ENCODE measurements at regions not wholly inside any gene's neighbourhood (a gene's known extent, or its start where the extent isn't known, plus 50 kb on each side); places are given as distances from the start of the nearest gene placed in this dataset.

GRCh38 chr13:40102854-40103253 is 447.4 kb downstream of the COG6 start:
- Histone ChIP-seq H3K79me2 (ENCODE audit: control insufficient read depth, insufficient read depth, low read length) (no peaks in the 10 kb centered on the region), H3K9me3 (ENCODE audit: control insufficient read depth, low read depth, low read length) (no peaks in the 10 kb centered on the region), H3K36me3 (ENCODE audit: control insufficient read depth in 2 of 2, extremely low read depth in 1 of 2, insufficient read depth in 2 of 2, low read length in 2 of 2) (no peaks in the 10 kb centered on the region), H4K20me1 (ENCODE audit: control insufficient read depth, extremely low read depth, insufficient read depth, low read length) (no peaks in the 10 kb centered on the region), H3K4me3 (ENCODE audit: control insufficient read depth in 2 of 3, extremely low read depth in 1 of 3, insufficient read depth in 2 of 3, low read depth in 1 of 3, low read length in 3 of 3) (no peak overlapping the region), H3K27me3 (ENCODE audit: control insufficient read depth, extremely low read depth, insufficient read depth, low read length) (no peaks in the 10 kb centered on the region), H2AFZ (ENCODE audit: control insufficient read depth, low read length) (no peak overlapping the region), H3K9me1 (ENCODE audit: control insufficient read depth, extremely low read depth, insufficient read depth, low read length) (no peaks in the 10 kb centered on the region), H3K27ac (ENCODE audit: control insufficient read depth, insufficient read depth, low read length) (peak overlapping the region; percentile 64), H3K9ac (ENCODE audit: control insufficient read depth, extremely low read depth, insufficient read depth, low read length) (peak overlapping the region; percentile 38), H3K4me1 (ENCODE audit: control insufficient read depth, extremely low read depth, insufficient read depth, low read length) (peaks cover 20% of the 10 kb centered on the region), H3K4me2 (ENCODE audit: control insufficient read depth, extremely low read depth, insufficient read depth, low read depth, low read length) (peak overlapping the region; percentile 25)
- no peak for TF ChIP-seq EZH2 (IDR thresholded peaks at IDR 0.05; ENCODE audit: low read length)
- no peak for TF ChIP-seq CTCF (optimal IDR thresholded peaks at IDR 0.05 in 1 of 3, IDR thresholded peaks at IDR 0.05 in 1 of 3, conservative IDR thresholded peaks at IDR 0.05 in 1 of 3; ENCODE audit: extremely low read depth in 1 of 3, insufficient read depth in 2 of 3, low read length in 3 of 3)
- peak; percentile 55 for DNase-seq (ENCODE audit: low read depth, low spot score)
- peak; percentile 79 for FAIRE-seq
- dilution Hi-C loops (cut with MboI; ENCODE audit: extremely low pct_ligation_motif_present, low sequenced_read_pairs): no loop called here

DNA sequence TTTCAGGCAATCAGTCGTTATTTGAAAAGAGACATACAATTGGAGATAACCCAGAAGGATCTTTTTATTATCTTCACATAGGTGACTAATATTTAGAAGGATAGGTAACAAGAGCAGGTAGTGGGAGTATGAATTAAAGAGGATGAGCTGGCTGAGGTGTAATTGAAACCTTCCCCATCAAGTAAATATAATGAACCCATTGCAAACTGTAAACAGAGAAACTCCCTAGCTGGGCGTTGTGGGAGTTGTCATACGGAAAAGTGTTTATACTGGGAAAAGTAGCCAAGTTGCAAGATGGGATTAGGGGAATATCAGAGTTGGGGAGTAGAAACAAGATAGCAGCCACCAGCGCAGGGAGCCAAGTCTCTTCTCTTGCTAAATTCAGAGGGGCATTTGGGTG is 448.4 kb downstream of the COG6 start:
- peaks cover 26% of the 10 kb centered on the region for H3K4me1 ChIP-seq (ENCODE audit: control insufficient read depth, extremely low read depth, insufficient read depth, low read length)
- no peak overlapping the region for H3K4me2 ChIP-seq (ENCODE audit: control insufficient read depth, extremely low read depth, insufficient read depth, low read depth, low read length)
- no peak for TF ChIP-seq CTCF (optimal IDR thresholded peaks at IDR 0.05 in 1 of 3, IDR thresholded peaks at IDR 0.05 in 1 of 3, conservative IDR thresholded peaks at IDR 0.05 in 1 of 3; ENCODE audit: extremely low read depth in 1 of 3, insufficient read depth in 2 of 3, low read length in 3 of 3)
- no peak for TF ChIP-seq EZH2 (IDR thresholded peaks at IDR 0.05; ENCODE audit: low read length)
- H3K79me2 ChIP-seq (ENCODE audit: control insufficient read depth, insufficient read depth, low read length): no peaks in the 10 kb centered on the region
- no peak overlapping the region for H3K4me3 ChIP-seq (ENCODE audit: control insufficient read depth in 2 of 3, extremely low read depth in 1 of 3, insufficient read depth in 2 of 3, low read depth in 1 of 3, low read length in 3 of 3)
- H3K27me3 ChIP-seq (ENCODE audit: control insufficient read depth, extremely low read depth, insufficient read depth, low read length): no peaks in the 10 kb centered on the region
- H4K20me1 ChIP-seq (ENCODE audit: control insufficient read depth, extremely low read depth, insufficient read depth, low read length): no peaks in the 10 kb centered on the region
- dilution Hi-C loops (cut with MboI; ENCODE audit: extremely low pct_ligation_motif_present, low sequenced_read_pairs): no loop called here
- H3K9me1 ChIP-seq (ENCODE audit: control insufficient read depth, extremely low read depth, insufficient read depth, low read length): no peaks in the 10 kb centered on the region
- H3K27ac ChIP-seq (ENCODE audit: control insufficient read depth, insufficient read depth, low read length): no peak overlapping the region
- H2AFZ ChIP-seq (ENCODE audit: control insufficient read depth, low read length): no peak overlapping the region
- H3K36me3 ChIP-seq (ENCODE audit: control insufficient read depth in 2 of 2, extremely low read depth in 1 of 2, insufficient read depth in 2 of 2, low read length in 2 of 2): no peaks in the 10 kb centered on the region
- no peak overlapping the region for H3K9ac ChIP-seq (ENCODE audit: control insufficient read depth, extremely low read depth, insufficient read depth, low read length)
- no peaks in the 10 kb centered on the region for H3K9me3 ChIP-seq (ENCODE audit: control insufficient read depth, low read depth, low read length)
- FAIRE-seq: no peak
- no peak for DNase-seq (ENCODE audit: low read depth, low spot score)

Data from keratinocyte (primary cell).